PC-9 (cell line): ENCODE measurements at regions not wholly inside any gene's neighbourhood (a gene's known extent, or its start where the extent isn't known, plus 50 kb on each side); places are given as distances from the start of the nearest gene placed in this dataset.

Experiments
- CTCF ChIP-seq: fragments of 200-600 bp; sonication (generic); conservative IDR thresholded peaks from 2 replicates; pipeline ENCODE4 v1.6.1; 2017; ENCODE audit warnings: mixed run types, antibody characterized with exemption, mild to moderate bottlenecking, moderate library complexity
- EZH2 ChIP-seq: fragments of 200-600 bp; sonication (generic); IDR thresholded peaks from 2 replicates; pipeline ENCODE4 v1.8.0; 2017; ENCODE audit warnings: antibody characterized with exemption, low read depth

GRCh38 chr12:63222582-63222981 is 71.6 kb upstream of the AVPR1A start:
- no peak for TF ChIP-seq CTCF
- TF ChIP-seq EZH2: no peak
